ENCODE measurements at regions not wholly inside any gene's neighbourhood (a gene's known extent, or its start where the extent isn't known, plus 50 kb on each side); places are given as distances from the start of the nearest gene placed in this dataset.

DNA sequence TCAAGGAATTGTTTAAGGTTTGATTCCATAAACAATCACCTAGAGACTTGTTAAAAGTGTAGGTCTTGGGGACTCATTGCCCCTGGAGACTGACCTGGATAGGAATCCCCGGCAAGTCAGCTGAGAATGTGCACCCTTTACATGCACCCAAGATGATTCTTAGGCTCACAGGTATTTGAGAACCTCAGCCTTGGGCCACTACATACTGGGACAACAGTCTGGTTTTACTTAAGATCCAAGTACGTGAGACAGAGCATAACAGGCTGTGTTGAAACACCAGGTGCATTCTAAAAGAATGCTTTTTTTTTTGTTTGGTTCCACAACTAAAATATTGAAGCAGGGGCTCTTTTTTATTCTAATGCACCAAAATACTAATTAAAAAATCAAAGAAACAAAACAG lies 215.8 kb downstream of the TMX3 start:
- H3K36me3 ChIP-seq: no peaks in the 10 kb centered on the region
- no peak overlapping the region for H3K27ac ChIP-seq (replicated peaks)
- TF ChIP-seq, protein P1, sequence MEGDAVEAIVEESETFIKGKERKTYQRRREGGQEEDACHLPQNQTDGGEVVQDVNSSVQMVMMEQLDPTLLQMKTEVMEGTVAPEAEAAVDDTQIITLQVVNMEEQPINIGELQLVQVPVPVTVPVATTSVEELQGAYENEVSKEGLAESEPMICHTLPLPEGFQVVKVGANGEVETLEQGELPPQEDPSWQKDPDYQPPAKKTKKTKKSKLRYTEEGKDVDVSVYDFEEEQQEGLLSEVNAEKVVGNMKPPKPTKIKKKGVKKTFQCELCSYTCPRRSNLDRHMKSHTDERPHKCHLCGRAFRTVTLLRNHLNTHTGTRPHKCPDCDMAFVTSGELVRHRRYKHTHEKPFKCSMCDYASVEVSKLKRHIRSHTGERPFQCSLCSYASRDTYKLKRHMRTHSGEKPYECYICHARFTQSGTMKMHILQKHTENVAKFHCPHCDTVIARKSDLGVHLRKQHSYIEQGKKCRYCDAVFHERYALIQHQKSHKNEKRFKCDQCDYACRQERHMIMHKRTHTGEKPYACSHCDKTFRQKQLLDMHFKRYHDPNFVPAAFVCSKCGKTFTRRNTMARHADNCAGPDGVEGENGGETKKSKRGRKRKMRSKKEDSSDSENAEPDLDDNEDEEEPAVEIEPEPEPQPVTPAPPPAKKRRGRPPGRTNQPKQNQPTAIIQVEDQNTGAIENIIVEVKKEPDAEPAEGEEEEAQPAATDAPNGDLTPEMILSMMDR (IDR thresholded peaks at IDR 0.05; ENCODE audit: borderline replicate concordance): no peak
- DNase-seq: no peak
- no peaks in the 10 kb centered on the region for H3K9me3 ChIP-seq (replicated peaks)
- intact Hi-C loops (cut with micrococcal nuclease): no loop called here
- no peak overlapping the region for H3K4me3 ChIP-seq
- no peaks in the 10 kb centered on the region for H3K4me1 ChIP-seq
- no peaks in the 10 kb centered on the region for H3K27me3 ChIP-seq (ENCODE audit: low read depth)

DNA sequence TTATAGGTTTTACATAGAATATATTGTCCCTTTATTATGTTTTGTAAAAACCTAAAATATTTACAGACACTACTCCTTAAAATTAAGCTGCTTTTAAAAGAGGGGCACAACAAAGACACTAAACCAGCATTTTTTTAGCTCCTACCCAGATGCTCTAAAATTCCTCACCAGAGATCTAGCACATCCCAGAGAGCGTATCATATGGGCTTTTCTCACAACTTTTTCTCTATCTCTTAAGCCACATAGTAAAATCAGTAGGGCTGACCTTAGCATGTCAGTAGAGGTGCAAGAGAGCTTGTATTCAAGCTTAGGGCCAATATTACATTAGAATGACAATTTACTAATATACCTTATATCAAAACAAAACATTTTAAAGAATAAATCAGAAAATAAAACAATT lies 216.3 kb downstream of the TMX3 start:
- DNase-seq: no peak
- Histone ChIP-seq H3K27ac (replicated peaks) (no peak overlapping the region), H3K27me3 (ENCODE audit: low read depth) (no peaks in the 10 kb centered on the region), H3K9me3 (replicated peaks) (no peaks in the 10 kb centered on the region), H3K4me3 (no peak overlapping the region), H3K36me3 (no peaks in the 10 kb centered on the region), H3K4me1 (no peaks in the 10 kb centered on the region)
- TF ChIP-seq, protein P1 (IDR thresholded peaks at IDR 0.05; ENCODE audit: borderline replicate concordance): no peak
- intact Hi-C loops (cut with micrococcal nuclease): no loop called here

DNA sequence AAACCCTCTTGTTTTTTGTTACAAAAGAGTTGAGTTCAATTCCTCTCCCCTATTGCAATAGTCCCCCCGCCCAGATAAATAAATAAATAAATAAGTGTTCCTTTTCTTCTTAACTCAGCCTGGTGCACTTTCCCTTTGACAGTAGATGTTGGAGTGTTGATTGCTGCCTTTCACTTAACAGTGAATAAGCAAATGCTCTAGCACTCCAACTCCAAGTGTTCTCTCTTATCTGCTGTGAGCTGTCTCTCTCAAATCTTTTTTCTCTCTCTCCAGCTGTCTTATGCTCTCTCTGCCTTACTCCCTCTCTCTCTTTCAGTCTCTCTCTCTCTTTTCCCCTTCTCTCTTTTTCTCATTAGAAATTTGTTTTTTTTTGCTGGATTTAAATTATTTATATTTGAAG lies 216.7 kb downstream of the TMX3 start:
- no peak for DNase-seq
- H3K36me3 ChIP-seq: no peaks in the 10 kb centered on the region
- no peaks in the 10 kb centered on the region for H3K9me3 ChIP-seq (replicated peaks)
- intact Hi-C loops (cut with micrococcal nuclease): no loop called here
- TF ChIP-seq, protein P1 (IDR thresholded peaks at IDR 0.05; ENCODE audit: borderline replicate concordance): no peak
- H3K27me3 ChIP-seq (ENCODE audit: low read depth): no peaks in the 10 kb centered on the region
- no peaks in the 10 kb centered on the region for H3K4me1 ChIP-seq
- no peak overlapping the region for H3K4me3 ChIP-seq
- H3K27ac ChIP-seq (replicated peaks): no peak overlapping the region

DNA sequence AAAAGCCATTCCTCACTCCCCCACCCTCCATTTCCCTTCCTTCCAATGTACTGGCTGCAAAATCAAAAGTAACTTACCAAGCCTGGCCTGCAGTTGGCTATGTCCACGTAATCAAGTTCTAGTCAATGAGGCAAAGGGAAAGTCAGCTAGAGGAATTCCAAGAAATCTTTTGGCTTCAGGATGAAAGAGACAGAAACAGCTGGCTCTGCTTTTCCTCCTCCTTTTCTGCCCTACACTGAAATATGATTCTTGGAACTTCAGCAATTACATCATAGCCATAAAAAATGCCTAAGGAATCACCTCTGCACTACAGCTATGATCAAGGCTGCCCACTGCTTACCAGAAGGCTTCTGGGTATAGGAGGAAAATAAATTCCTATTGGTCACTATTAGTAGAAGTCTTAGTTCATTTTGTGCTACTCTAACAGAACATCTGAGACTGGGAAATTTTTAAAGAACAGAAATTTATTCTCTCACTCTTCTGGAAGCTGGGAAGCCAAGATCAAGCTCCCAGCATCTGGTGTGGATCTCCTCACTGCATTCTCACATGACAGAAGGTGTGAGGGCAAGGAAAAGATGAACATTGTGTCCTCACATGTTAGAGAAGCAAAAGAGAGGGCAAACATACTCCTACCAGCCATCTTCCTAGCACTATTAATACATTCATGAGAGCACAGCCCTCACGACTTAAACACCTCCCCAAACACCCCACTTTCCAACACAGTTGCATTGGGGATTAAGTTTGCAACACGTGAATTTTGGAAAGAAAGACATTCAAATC lies 219.9 kb downstream of the TMX3 start:
- DNase-seq: no peak
- no peaks in the 10 kb centered on the region for H3K36me3 ChIP-seq
- intact Hi-C loops (cut with micrococcal nuclease): no loop called here
- TF ChIP-seq, protein P1 (IDR thresholded peaks at IDR 0.05; ENCODE audit: borderline replicate concordance): no peak
- H3K27ac ChIP-seq (replicated peaks): no peak overlapping the region
- no peaks in the 10 kb centered on the region for H3K9me3 ChIP-seq (replicated peaks)
- H3K4me1 ChIP-seq: no peaks in the 10 kb centered on the region
- no peak overlapping the region for H3K4me3 ChIP-seq
- H3K27me3 ChIP-seq (ENCODE audit: low read depth): no peaks in the 10 kb centered on the region

DNA sequence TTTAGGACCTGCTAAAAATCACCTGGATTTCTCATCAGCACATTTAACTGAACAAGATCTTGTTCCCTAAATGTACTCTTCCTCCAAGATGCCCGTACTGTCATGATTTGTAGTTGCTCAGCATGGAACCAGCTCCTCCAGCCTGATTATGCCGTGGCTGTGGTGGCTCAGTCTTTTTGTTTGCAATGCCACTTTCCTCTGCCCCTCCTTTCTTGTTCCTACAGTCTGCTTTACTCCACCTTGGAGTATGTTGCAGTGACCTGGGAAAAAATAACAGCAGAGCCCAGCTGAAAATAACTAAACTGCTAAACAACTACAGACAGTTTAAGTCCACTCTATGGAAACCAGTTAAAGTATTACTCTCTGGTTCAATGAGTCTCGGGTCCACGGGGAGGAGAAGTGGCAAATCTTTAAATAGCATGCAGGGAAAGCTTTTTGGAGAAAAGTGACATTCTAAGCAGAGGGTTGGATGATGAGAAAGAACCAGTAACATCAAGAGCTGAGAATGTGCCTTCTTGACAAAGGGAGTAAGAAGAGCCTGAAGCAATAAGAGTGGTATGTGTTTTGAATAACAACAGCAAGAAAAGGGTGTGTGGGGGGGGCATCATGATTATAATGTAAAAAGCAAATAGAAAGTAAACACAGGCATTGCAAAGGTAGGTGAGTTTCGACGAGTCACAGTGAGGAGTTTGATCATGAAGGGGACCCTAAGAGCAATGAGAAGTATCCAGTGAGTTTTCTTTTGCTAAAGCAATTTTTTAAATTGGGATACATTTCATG lies 225.7 kb downstream of the TMX3 start:
- H3K9me3 ChIP-seq (replicated peaks): no peaks in the 10 kb centered on the region

More for the DNA sequence above, 225.7 kb downstream of the TMX3 start:
- DNase-seq: no peak
- Histone ChIP-seq H3K4me3 (no peak overlapping the region), H3K27me3 (ENCODE audit: low read depth) (no peaks in the 10 kb centered on the region), H3K27ac (replicated peaks) (no peak overlapping the region), H3K36me3 (no peaks in the 10 kb centered on the region), H3K4me1 (no peaks in the 10 kb centered on the region)
- intact Hi-C loops (cut with micrococcal nuclease): no loop called here
- TF ChIP-seq, protein P1 (IDR thresholded peaks at IDR 0.05; ENCODE audit: borderline replicate concordance): no peak
